Esophagus squamous epithelium (tissue), 5 donors: ENCODE measurements at regions not wholly inside any gene's neighbourhood (a gene's known extent, or its start where the extent isn't known, plus 50 kb on each side); places are given as distances from the start of the nearest gene placed in this dataset.
A peak's percentile ranks its signal among the peaks of the same experiment; 100 is the strongest.
"Not testable (repeated sequence)": the region's sequence is repeated elsewhere in the genome, so short reads cannot be mapped to it uniquely, and the experiment has no call there.

Source experiments
- DNase-seq: peaks from one replicate; lab custom pipeline; 2025; lab: John Stamatoyannopoulos, UW
- H3K27ac ChIP-seq, 4 donors: fragments of 200-600 bp; sonication (generic); one replicate each; pipeline ENCODE4 v1.5.1; 2016 to 2019; ENCODE audit warnings: mild to moderate bottlenecking in 1 of 4
- H3K27me3 ChIP-seq, 4 donors: fragments of 200-600 bp; sonication (generic); 1 replicate in 3 of 4; 2 replicates in 1 of 4; pipeline versions ENCODE4 v1.5.1 to v1.6.0; 2017 to 2021; ENCODE audit warnings: antibody characterized with exemption in 1 of 4
- H3K36me3 ChIP-seq, 3 donors: fragments of 200-600 bp; sonication (generic); one replicate each; pipeline ENCODE4 v1.5.1; 2016 to 2019
- H3K4me1 ChIP-seq, 3 donors: fragments of 200-600 bp; sonication (generic); one replicate each; pipeline ENCODE4 v1.5.1; 2017 to 2019
- H3K4me3 ChIP-seq, 4 donors: fragments of 200-600 bp; sonication (generic); 1 replicate in 3 of 4; 2 replicates in 1 of 4; pipeline ENCODE4 v1.5.1; 2016 to 2019; ENCODE audit warnings: mild to moderate bottlenecking in 2 of 4, moderate library complexity in 1 of 4
- H3K9me3 ChIP-seq, 3 donors: fragments of 200-600 bp; sonication (generic); one replicate each; pipeline ENCODE4 v1.5.1; 2016 to 2019
- CTCF ChIP-seq, 6 experiments: fragments of 450-650 bp in 4 of 6; fragments of 200-600 bp in 2 of 6; sonication (generic) in 2 of 6; IDR thresholded peaks; one replicate each; pipeline ENCODE4 v1.5.1; 2016 to 2019; ENCODE audit warnings: antibody characterized with exemption in 6 of 6, mild to moderate bottlenecking in 4 of 6, moderate library complexity in 4 of 6
- POLR2A ChIP-seq, 4 donors: fragments of 450-650 bp; IDR thresholded peaks; one replicate each; pipeline ENCODE4 v1.6.1; 2017; ENCODE audit warnings: antibody characterized with exemption in 4 of 4, mild to moderate bottlenecking in 4 of 4, moderate library complexity in 3 of 4
- WGBS, 2 donors: methylation state at CpG; one replicate each; pipeline ENCODE4 v1.1.5; 2018; 5-methylcytosine and 5-hydroxymethylcytosine counted together
- intact Hi-C: fragments of 100-400 bp; cut with DNase I; formaldehyde crosslinking; loops from one replicate; pipeline ENCODE4 v1.15.0; 2022
- donor health status: DM: yes; HTN: yes; CAD: no.

DNA sequence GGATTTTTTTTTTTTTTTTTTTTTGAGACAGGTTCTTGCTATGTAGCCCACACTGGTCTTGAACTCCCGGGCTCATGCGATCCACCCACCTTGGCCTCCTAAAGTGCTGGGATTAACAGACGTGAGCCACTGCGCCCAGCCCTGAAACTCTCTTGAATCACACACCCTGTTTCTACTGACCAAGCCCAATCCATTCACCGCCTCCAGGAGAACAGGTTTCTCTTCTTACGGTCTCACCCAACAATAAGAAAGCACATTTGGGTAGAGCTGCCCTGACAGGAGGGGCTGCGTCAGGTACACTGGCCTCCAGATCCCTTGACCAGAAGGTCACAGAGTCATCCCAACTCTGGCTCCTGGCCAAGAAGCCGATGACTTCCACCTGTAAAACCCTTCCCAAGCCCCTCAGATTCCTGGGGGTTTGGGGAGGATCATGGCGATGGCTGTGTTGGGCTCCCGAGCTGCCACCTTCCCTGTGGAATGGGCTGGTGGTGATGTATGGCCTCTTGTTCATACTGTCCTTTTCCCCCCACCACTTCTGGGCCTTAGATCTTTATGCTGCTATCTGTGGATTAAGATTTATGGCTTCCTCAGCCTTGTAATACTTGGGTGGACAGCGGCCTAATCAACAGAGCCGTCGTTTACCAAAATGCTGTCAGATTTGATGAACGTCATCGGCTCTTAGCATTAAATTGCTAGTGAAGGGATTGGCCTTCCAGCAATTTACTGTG is 89.1 kb downstream of the KATNIP start:
- Histone ChIP-seq H3K27ac (peak overlapping the region; percentile 76 to 91 (median 88)), H3K27me3 (no peaks in the 10 kb centered on the region), H3K4me3 (no peak overlapping the region), H3K4me1 (peaks cover 13 to 77% (median 18%) of the 10 kb centered on the region in 3 donors), H3K9me3 (no peaks in the 10 kb centered on the region), H3K36me3 (peaks cover 0 to 15% (median 0%) of the 10 kb centered on the region in 3 donors)
- intact Hi-C loops = no loop called here
- DNase-seq = no peak
- TF ChIP-seq CTCF (IDR thresholded peaks at IDR 0.05) (no peak), POLR2A (IDR thresholded peaks at IDR 0.05) (no peak)
- 49 to 59% methylated on average over 12 to 15 of the region's 15 CpGs for WGBS, 2 donors

DNA sequence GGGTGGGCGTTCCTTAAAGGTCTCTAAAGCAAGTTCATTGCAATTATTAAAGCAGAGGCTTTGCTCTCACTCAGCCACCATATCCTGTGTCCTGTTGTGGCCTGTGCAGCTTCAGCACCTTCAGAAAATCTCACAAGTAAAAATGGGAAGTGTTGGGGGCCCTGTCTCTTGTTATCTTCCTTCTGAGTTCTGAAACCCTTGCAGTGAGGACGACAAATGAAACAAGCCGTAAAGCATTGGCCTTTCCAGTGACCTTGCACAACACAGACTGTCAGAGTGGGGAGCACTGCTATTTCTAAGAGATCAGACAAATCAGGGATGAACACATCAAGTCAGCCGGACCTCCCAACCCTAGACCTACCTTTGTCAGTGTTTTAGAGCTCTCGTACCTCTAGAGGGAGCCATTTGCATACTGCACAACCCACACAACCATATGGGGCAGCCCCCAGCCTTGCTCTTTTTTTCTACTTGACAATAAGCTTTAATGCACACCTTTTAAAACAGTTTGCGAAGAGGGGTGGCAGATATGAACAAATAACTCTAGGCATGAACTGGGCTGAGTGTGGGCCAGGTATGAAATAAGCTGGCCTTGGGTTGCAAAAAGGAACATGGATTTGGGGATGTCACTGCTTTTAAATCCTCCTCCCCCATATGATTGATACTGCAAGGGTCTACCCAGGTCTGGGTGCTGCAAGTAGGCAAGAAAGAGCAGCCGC is 89.8 kb downstream of the KATNIP start:
- Histone ChIP-seq H3K9me3 (no peaks in the 10 kb centered on the region), H3K27me3 (no peaks in the 10 kb centered on the region), H3K4me1 (peaks cover 13 to 72% (median 18%) of the 10 kb centered on the region in 3 donors), H3K27ac (peak overlapping the region; percentile 76 to 91 (median 88)), H3K36me3 (peaks cover 0 to 13% (median 0%) of the 10 kb centered on the region in 3 donors), H3K4me3 (no peak overlapping the region)
- intact Hi-C loops = loop anchor here (10.0 kb wide), 1 partner anchor 335 kb away; no protein-coding TSS in a partner anchor
- TF ChIP-seq CTCF (IDR thresholded peaks at IDR 0.05) (peak in 5 of 6 experiments; percentile 37 to 71 (median 50)), POLR2A (IDR thresholded peaks at IDR 0.05) (no peak)
- WGBS, 2 donors = 27 to 46% methylated on average over 7 of the region's 7 CpGs
- no peak for DNase-seq

- peaks cover 0 to 13% (median 0%) of the 10 kb centered on the region in 3 donors for H3K36me3 ChIP-seq
- H3K4me1 ChIP-seq = peaks cover 13 to 67% (median 18%) of the 10 kb centered on the region in 3 donors
- no peak overlapping the region for H3K4me3 ChIP-seq
- no peaks in the 10 kb centered on the region for H3K27me3 ChIP-seq
- TF ChIP-seq CTCF (IDR thresholded peaks at IDR 0.05) (peak in 1 of 6 experiments; percentile 5), POLR2A (IDR thresholded peaks at IDR 0.05) (no peak)
- no peaks in the 10 kb centered on the region for H3K9me3 ChIP-seq
- H3K27ac ChIP-seq = peak overlapping the region; percentile 76 to 91 (median 88)
- DNase-seq = no peak
- 41 to 47% methylated on average over 3 of the region's 6 CpGs for WGBS, 2 donors
- intact Hi-C loops = loop anchor here (10.0 kb wide), 1 partner anchor 335 kb away; no protein-coding TSS in a partner anchor
These were observed 90.3 kb downstream of the KATNIP start for GRCh38 chr16:27640277-27640600.

DNA sequence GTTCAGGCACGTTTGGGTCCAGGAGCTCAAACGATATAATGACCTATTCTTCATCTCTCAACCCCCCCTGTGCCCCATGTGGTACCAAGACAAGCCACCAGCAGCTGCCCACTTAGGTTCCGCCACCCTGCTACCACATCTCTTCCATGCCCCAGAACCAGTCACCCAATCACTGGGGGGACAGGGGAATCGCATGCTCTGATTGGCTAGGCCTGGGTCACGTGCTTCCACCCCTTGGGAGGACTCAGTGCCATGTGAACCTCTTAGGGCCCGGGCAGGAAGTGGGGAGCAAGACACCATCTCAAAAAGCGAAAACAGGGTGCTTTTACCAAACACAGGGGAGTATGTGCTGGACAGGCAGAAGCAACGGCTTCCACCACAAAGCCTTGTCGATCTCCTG is 91.3 kb downstream of the KATNIP start:
- Histone ChIP-seq H3K36me3 (peaks cover 0 to 13% (median 0%) of the 10 kb centered on the region in 3 donors), H3K27me3 (no peaks in the 10 kb centered on the region), H3K9me3 (no peaks in the 10 kb centered on the region), H3K4me3 (no peak overlapping the region), H3K27ac (peak overlapping the region in 3 of 4 donors; percentile 85 to 91 (median 90)), H3K4me1 (peaks cover 13 to 57% (median 18%) of the 10 kb centered on the region in 3 donors)
- 90 to 95% methylated on average over 7 of the region's 9 CpGs for WGBS, 2 donors
- intact Hi-C loops = loop anchor here (10.0 kb wide), 1 partner anchor 334 kb away; no protein-coding TSS in a partner anchor
- DNase-seq = no peak
- TF ChIP-seq CTCF (IDR thresholded peaks at IDR 0.05) = no peak
- no peak for TF ChIP-seq POLR2A (IDR thresholded peaks at IDR 0.05)

- not testable (repeated sequence) for H3K9me3 ChIP-seq, H3K27me3 ChIP-seq, H3K4me3 ChIP-seq, DNase-seq
- Histone ChIP-seq H3K27ac (peak overlapping the region in 3 of 4 donors; percentile 85 to 91 (median 90)), H3K36me3 (peaks cover 0 to 13% (median 0%) of the 10 kb centered on the region in 3 donors), H3K4me1 (peaks cover 13 to 56% (median 18%) of the 10 kb centered on the region in 3 donors)
- intact Hi-C loops = loop anchor here (10.0 kb wide), 1 partner anchor 333 kb away; no protein-coding TSS in a partner anchor
- WGBS, 2 donors = 91 to 96% methylated on average over 4 to 5 of the region's 10 CpGs
These were observed 91.9 kb downstream of the KATNIP start for GRCh38 chr16:27641734-27642415.
